ENCODE measurements at regions not wholly inside any gene's neighbourhood (a gene's known extent, or its start where the extent isn't known, plus 50 kb on each side); places are given as distances from the start of the nearest gene placed in this dataset.
"Not testable (repeated sequence)": the region's sequence is repeated elsewhere in the genome, so short reads cannot be mapped to it uniquely, and the experiment has no call there.

GRCh38 chr4:79697444-79697843 is 289.4 kb upstream of the GK2 start:
- no peak overlapping the region for H3K4me3 ChIP-seq (ENCODE audit: low read depth, low read length)
- DNase-seq (ENCODE audit: low read depth), result no peak
- TF ChIP-seq CTCF (IDR thresholded peaks at IDR 0.05; ENCODE audit: insufficient read depth, low read depth, low read length, missing control alignments), result no peak

GRCh38 chr4:79696534-79696933 is 288.5 kb upstream of the GK2 start:
- not testable (repeated sequence) for DNase-seq (ENCODE audit: low read depth); H3K4me3 ChIP-seq (ENCODE audit: low read depth, low read length)

- TF ChIP-seq CTCF (IDR thresholded peaks at IDR 0.05; ENCODE audit: insufficient read depth, low read depth, low read length, missing control alignments), result no peak
- H3K4me3 ChIP-seq (ENCODE audit: low read depth, low read length), result no peak overlapping the region
- no peak for DNase-seq (ENCODE audit: low read depth)
Observed at GRCh38 chr4:79695848-79696247, 287.8 kb upstream of the GK2 start.

GRCh38 chr4:79689740-79690139 is 281.7 kb upstream of the GK2 start:
- H3K4me3 ChIP-seq (ENCODE audit: low read depth, low read length), result no peak overlapping the region
- no peak for TF ChIP-seq CTCF (IDR thresholded peaks at IDR 0.05; ENCODE audit: insufficient read depth, low read depth, low read length, missing control alignments)
- DNase-seq (ENCODE audit: low read depth), result no peak

GRCh38 chr4:79688691-79689090 is 280.7 kb upstream of the GK2 start:
- no peak for TF ChIP-seq CTCF (IDR thresholded peaks at IDR 0.05; ENCODE audit: insufficient read depth, low read depth, low read length, missing control alignments)
- no peak for DNase-seq (ENCODE audit: low read depth)
- no peak overlapping the region for H3K4me3 ChIP-seq (ENCODE audit: low read depth, low read length)

GRCh38 chr4:79687006-79687405 is 279.0 kb upstream of the GK2 start:
- TF ChIP-seq CTCF (IDR thresholded peaks at IDR 0.05; ENCODE audit: insufficient read depth, low read depth, low read length, missing control alignments), result no peak
- no peak overlapping the region for H3K4me3 ChIP-seq (ENCODE audit: low read depth, low read length)
- DNase-seq (ENCODE audit: low read depth), result no peak

GRCh38 chr4:79685542-79685941 is 277.5 kb upstream of the GK2 start:
- DNase-seq (ENCODE audit: low read depth), result no peak
- no peak overlapping the region for H3K4me3 ChIP-seq (ENCODE audit: low read depth, low read length)
- TF ChIP-seq CTCF (IDR thresholded peaks at IDR 0.05; ENCODE audit: insufficient read depth, low read depth, low read length, missing control alignments), result no peak

GRCh38 chr4:79684516-79684915 is 276.5 kb upstream of the GK2 start:
- DNase-seq (ENCODE audit: low read depth), result no peak
- no peak overlapping the region for H3K4me3 ChIP-seq (ENCODE audit: low read depth, low read length)

More at GRCh38 chr4:79684516-79684915, 276.5 kb upstream of the GK2 start:
- no peak for TF ChIP-seq CTCF (IDR thresholded peaks at IDR 0.05; ENCODE audit: insufficient read depth, low read depth, low read length, missing control alignments)
